ENCODE measurements at regions not wholly inside any gene's neighbourhood (a gene's known extent, or its start where the extent isn't known, plus 50 kb on each side); places are given as distances from the start of the nearest gene placed in this dataset.

- Mint-ChIP-seq H3K9me3 (ENCODE audit: unreplicated experiment) (no peaks in the 10 kb centered on the region), H3K27me3 (ENCODE audit: unreplicated experiment) (no peaks in the 10 kb centered on the region), H3K4me3 (ENCODE audit: unreplicated experiment) (no peak overlapping the region), H3K36me3 (ENCODE audit: unreplicated experiment) (no peaks in the 10 kb centered on the region), H3K27ac (ENCODE audit: unreplicated experiment) (no peak overlapping the region), H3K4me1 (ENCODE audit: unreplicated experiment) (peaks cover 5% of the 10 kb centered on the region)
- no peak for DNase-seq (ENCODE audit: extremely low spot score, unreplicated experiment)
- no peak for TF ChIP-seq CTCF (IDR thresholded peaks at IDR 0.05)
These were observed 110.4 kb upstream of the TRIM2 start for GRCh38 chr4:153093802-153094201.

- Mint-ChIP-seq H3K4me3 (ENCODE audit: unreplicated experiment) (no peak overlapping the region), H3K4me1 (ENCODE audit: unreplicated experiment) (peaks cover under 1% of the 10 kb centered on the region), H3K9me3 (ENCODE audit: unreplicated experiment) (no peaks in the 10 kb centered on the region), H3K36me3 (ENCODE audit: unreplicated experiment) (no peaks in the 10 kb centered on the region), H3K27ac (ENCODE audit: unreplicated experiment) (no peak overlapping the region), H3K27me3 (ENCODE audit: unreplicated experiment) (no peaks in the 10 kb centered on the region)
- DNase-seq (ENCODE audit: extremely low spot score, unreplicated experiment): no peak
- no peak for TF ChIP-seq CTCF (IDR thresholded peaks at IDR 0.05)
These were observed 109.8 kb upstream of the TRIM2 start for GRCh38 chr4:153094435-153094834.

GRCh38 chr4:153095448-153096204 lies 108.6 kb upstream of the TRIM2 start:
- no peak for TF ChIP-seq CTCF (IDR thresholded peaks at IDR 0.05)
- no peaks in the 10 kb centered on the region for H3K9me3 Mint-ChIP-seq (ENCODE audit: unreplicated experiment)
- no peak overlapping the region for H3K4me3 Mint-ChIP-seq (ENCODE audit: unreplicated experiment)
- no peak overlapping the region for H3K27ac Mint-ChIP-seq (ENCODE audit: unreplicated experiment)
- no peaks in the 10 kb centered on the region for H3K36me3 Mint-ChIP-seq (ENCODE audit: unreplicated experiment)
- no peaks in the 10 kb centered on the region for H3K4me1 Mint-ChIP-seq (ENCODE audit: unreplicated experiment)
- DNase-seq (ENCODE audit: extremely low spot score, unreplicated experiment): peak; percentile 54
- peaks cover 8% of the 10 kb centered on the region for H3K27me3 Mint-ChIP-seq (ENCODE audit: unreplicated experiment)

GRCh38 chr4:153096344-153096743 lies 107.9 kb upstream of the TRIM2 start:
- Mint-ChIP-seq H3K36me3 (ENCODE audit: unreplicated experiment) (no peaks in the 10 kb centered on the region), H3K4me3 (ENCODE audit: unreplicated experiment) (no peak overlapping the region), H3K27me3 (ENCODE audit: unreplicated experiment) (peaks cover 13% of the 10 kb centered on the region), H3K9me3 (ENCODE audit: unreplicated experiment) (no peaks in the 10 kb centered on the region), H3K4me1 (ENCODE audit: unreplicated experiment) (no peaks in the 10 kb centered on the region), H3K27ac (ENCODE audit: unreplicated experiment) (no peak overlapping the region)
- no peak for TF ChIP-seq CTCF (IDR thresholded peaks at IDR 0.05)
- peak; percentile 38 for DNase-seq (ENCODE audit: extremely low spot score, unreplicated experiment)

- no peak for TF ChIP-seq CTCF (IDR thresholded peaks at IDR 0.05)
- peaks cover 31% of the 10 kb centered on the region for H3K27me3 Mint-ChIP-seq (ENCODE audit: unreplicated experiment)
- H3K9me3 Mint-ChIP-seq (ENCODE audit: unreplicated experiment): no peaks in the 10 kb centered on the region
- no peak overlapping the region for H3K4me3 Mint-ChIP-seq (ENCODE audit: unreplicated experiment)
- DNase-seq (ENCODE audit: extremely low spot score, unreplicated experiment): peak; percentile 32
- no peaks in the 10 kb centered on the region for H3K36me3 Mint-ChIP-seq (ENCODE audit: unreplicated experiment)
- H3K4me1 Mint-ChIP-seq (ENCODE audit: unreplicated experiment): no peaks in the 10 kb centered on the region
- H3K27ac Mint-ChIP-seq (ENCODE audit: unreplicated experiment): no peak overlapping the region
These were observed 105.8 kb upstream of the TRIM2 start for GRCh38 chr4:153098427-153098826.

All from osteocyte (in vitro differentiated cells).